ENCODE measurements at regions not wholly inside any gene's neighbourhood (a gene's known extent, or its start where the extent isn't known, plus 50 kb on each side); places are given as distances from the start of the nearest gene placed in this dataset.

- no peak for TF ChIP-seq CTCF (IDR thresholded peaks at IDR 0.05; ENCODE audit: insufficient read depth, low read length, poor library complexity, severe bottlenecking)
- no peak for TF ChIP-seq EZH2phosphoT487 (conservative IDR thresholded peaks at IDR 0.05; ENCODE audit: low read length)
- Histone ChIP-seq H3F3A (ENCODE audit: insufficient read depth) (no peaks in the 10 kb centered on the region), H3K27ac (ENCODE audit: low read depth, low read length) (no peak overlapping the region), H3K9me2 (replicated peaks; ENCODE audit: insufficient read depth, low read length) (no peaks in the 10 kb centered on the region), H3K9ac (ENCODE audit: low read length) (no peak overlapping the region), H3K9me3 (ENCODE audit: insufficient read depth, low read length) (no peaks in the 10 kb centered on the region), H3K4me3 (ENCODE audit: insufficient read depth, low read length, poor library complexity, severe bottlenecking) (no peak overlapping the region), H3K79me2 (ENCODE audit: insufficient read depth, low read length) (no peaks in the 10 kb centered on the region), H3K4me2 (ENCODE audit: low read depth, low read length, poor library complexity, severe bottlenecking) (no peak overlapping the region), H3K36me3 (ENCODE audit: low read length) (no peaks in the 10 kb centered on the region), H4K20me1 (ENCODE audit: low read depth, low read length) (no peaks in the 10 kb centered on the region), H2AFZ (ENCODE audit: low read depth, low read length, severe bottlenecking) (no peak overlapping the region), H3K27me3 (ENCODE audit: low read length) (no peaks in the 10 kb centered on the region)
Measured at GRCh38 chr20:58056921-58057686, 171.3 kb downstream of the ANKRD60 start.

- H3K9me2 ChIP-seq (replicated peaks; ENCODE audit: insufficient read depth, low read length), result no peaks in the 10 kb centered on the region
- no peaks in the 10 kb centered on the region for H3K27me3 ChIP-seq (ENCODE audit: low read length)
- no peak overlapping the region for H3K4me2 ChIP-seq (ENCODE audit: low read depth, low read length, poor library complexity, severe bottlenecking)
- H3K27ac ChIP-seq (ENCODE audit: low read depth, low read length), result no peak overlapping the region
- no peak overlapping the region for H3K9ac ChIP-seq (ENCODE audit: low read length)
- no peak overlapping the region for H2AFZ ChIP-seq (ENCODE audit: low read depth, low read length, severe bottlenecking)
- TF ChIP-seq EZH2phosphoT487 (conservative IDR thresholded peaks at IDR 0.05; ENCODE audit: low read length), result no peak
- no peaks in the 10 kb centered on the region for H4K20me1 ChIP-seq (ENCODE audit: low read depth, low read length)
- H3K79me2 ChIP-seq (ENCODE audit: insufficient read depth, low read length), result no peaks in the 10 kb centered on the region
- H3K36me3 ChIP-seq (ENCODE audit: low read length), result no peaks in the 10 kb centered on the region
- no peak overlapping the region for H3K4me3 ChIP-seq (ENCODE audit: insufficient read depth, low read length, poor library complexity, severe bottlenecking)
- no peaks in the 10 kb centered on the region for H3F3A ChIP-seq (ENCODE audit: insufficient read depth)
- H3K9me3 ChIP-seq (ENCODE audit: insufficient read depth, low read length), result peaks cover 6% of the 10 kb centered on the region; the same call in 1 of the 2 replicates
Measured at GRCh38 chr20:58056021-58056591, 172.3 kb downstream of the ANKRD60 start.

GRCh38 chr20:58054780-58055373 is 173.6 kb downstream of the ANKRD60 start:
- no peak overlapping the region for H3K9ac ChIP-seq (ENCODE audit: low read length)
- peaks cover 8% of the 10 kb centered on the region; the same call in 1 of the 2 replicates for H3K9me3 ChIP-seq (ENCODE audit: insufficient read depth, low read length)
- H3K27ac ChIP-seq (ENCODE audit: low read depth, low read length), result no peak overlapping the region
- no peak overlapping the region for H2AFZ ChIP-seq (ENCODE audit: low read depth, low read length, severe bottlenecking)
- H3K27me3 ChIP-seq (ENCODE audit: low read length), result no peaks in the 10 kb centered on the region
- H3K79me2 ChIP-seq (ENCODE audit: insufficient read depth, low read length), result no peaks in the 10 kb centered on the region
- TF ChIP-seq EZH2phosphoT487 (conservative IDR thresholded peaks at IDR 0.05; ENCODE audit: low read length) (no peak), CTCF (IDR thresholded peaks at IDR 0.05; ENCODE audit: insufficient read depth, low read length, poor library complexity, severe bottlenecking) (no peak)
- H4K20me1 ChIP-seq (ENCODE audit: low read depth, low read length), result no peaks in the 10 kb centered on the region
- H3K4me2 ChIP-seq (ENCODE audit: low read depth, low read length, poor library complexity, severe bottlenecking), result no peak overlapping the region
- H3K4me3 ChIP-seq (ENCODE audit: insufficient read depth, low read length, poor library complexity, severe bottlenecking), result no peak overlapping the region
- no peaks in the 10 kb centered on the region for H3K9me2 ChIP-seq (replicated peaks; ENCODE audit: insufficient read depth, low read length)
- H3K36me3 ChIP-seq (ENCODE audit: low read length), result no peaks in the 10 kb centered on the region
- H3F3A ChIP-seq (ENCODE audit: insufficient read depth), result no peaks in the 10 kb centered on the region
